ENCODE measurements at regions not wholly inside any gene's neighbourhood (a gene's known extent, or its start where the extent isn't known, plus 50 kb on each side); places are given as distances from the start of the nearest gene placed in this dataset.
A peak's percentile ranks its signal among the peaks of the same experiment; 100 is the strongest.

GRCh38 chr20:22814471-22815205 is 220.5 kb upstream of the SSTR4 start:
- Mint-ChIP-seq H3K27me3 (peaks cover 3 to 22% of the 10 kb centered on the region in 2 donors), H3K27ac (no peak overlapping the region), H3K4me3 (no peak overlapping the region), H3K4me1 (ENCODE audit: low read depth in 2 of 2) (no peaks in the 10 kb centered on the region), H3K36me3 (no peaks in the 10 kb centered on the region), H3K9me3 (no peaks in the 10 kb centered on the region)
- ATAC-seq = peak in 1 of 2 donors; percentile 4
- DNase-seq (ENCODE audit: low spot score) = no peak

- no peaks in the 10 kb centered on the region for H3K9me3 Mint-ChIP-seq
These were observed 219.9 kb upstream of the SSTR4 start for GRCh38 chr20:22815206-22815551.

DNA sequence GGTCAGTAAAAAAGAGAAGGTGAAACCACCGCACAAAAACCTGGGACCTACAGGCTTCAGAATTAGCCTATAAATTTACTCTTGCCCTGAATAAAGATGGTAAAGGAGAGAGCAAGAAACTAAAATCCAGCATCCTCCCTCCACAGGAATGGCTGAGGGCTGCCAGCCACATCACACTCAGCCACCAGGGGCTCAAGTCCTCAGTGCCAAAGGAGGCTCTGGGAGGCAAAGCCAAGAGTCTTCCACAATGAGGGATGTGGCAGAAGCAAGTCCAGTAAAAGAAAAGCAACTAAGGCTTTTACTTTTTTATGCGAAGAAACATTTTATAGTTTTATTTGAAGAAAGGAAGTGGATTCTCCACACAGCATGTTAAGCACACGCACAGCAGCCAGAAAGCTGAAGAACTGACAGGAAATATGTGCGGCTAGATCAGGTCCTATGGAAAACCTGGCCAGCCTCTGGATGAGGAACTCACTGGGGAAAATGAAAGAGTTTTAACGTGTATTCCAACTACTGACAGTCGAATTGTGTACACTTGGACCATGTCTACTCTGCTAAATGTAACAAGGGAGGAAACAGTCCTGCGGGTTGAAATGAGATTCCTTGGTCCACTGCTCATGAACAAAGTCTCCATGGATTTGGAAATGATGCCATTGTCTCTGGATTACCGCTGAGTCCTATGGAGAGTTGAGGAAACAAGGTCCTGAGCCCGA is 219.4 kb upstream of the SSTR4 start:
- Mint-ChIP-seq H3K27ac (no peak overlapping the region), H3K27me3 (peaks cover 3 to 22% of the 10 kb centered on the region in 2 donors), H3K36me3 (no peaks in the 10 kb centered on the region), H3K9me3 (no peaks in the 10 kb centered on the region), H3K4me1 (ENCODE audit: low read depth in 2 of 2) (no peaks in the 10 kb centered on the region), H3K4me3 (no peak overlapping the region)
- no peak for ATAC-seq
- DNase-seq (ENCODE audit: low spot score) = no peak

More at GRCh38 chr20:22815206-22815551, 219.9 kb upstream of the SSTR4 start:
- Mint-ChIP-seq H3K27ac (no peak overlapping the region), H3K4me3 (no peak overlapping the region), H3K27me3 (peaks cover 3 to 22% of the 10 kb centered on the region in 2 donors), H3K4me1 (ENCODE audit: low read depth in 2 of 2) (no peaks in the 10 kb centered on the region), H3K36me3 (no peaks in the 10 kb centered on the region)
- ATAC-seq (no peak), DNase-seq (ENCODE audit: low spot score) (no peak)

GRCh38 chr20:22818636-22819035 is 216.5 kb upstream of the SSTR4 start:
- no peaks in the 10 kb centered on the region for H3K36me3 Mint-ChIP-seq
- ATAC-seq = no peak
- peaks cover 3 to 22% of the 10 kb centered on the region in 2 donors for H3K27me3 Mint-ChIP-seq
- no peaks in the 10 kb centered on the region for H3K9me3 Mint-ChIP-seq
- no peaks in the 10 kb centered on the region for H3K4me1 Mint-ChIP-seq (ENCODE audit: low read depth in 2 of 2)
- DNase-seq (ENCODE audit: low spot score) = no peak
- no peak overlapping the region for H3K4me3 Mint-ChIP-seq
- H3K27ac Mint-ChIP-seq = no peak overlapping the region

- Mint-ChIP-seq H3K27ac (no peak overlapping the region), H3K4me3 (no peak overlapping the region), H3K36me3 (no peaks in the 10 kb centered on the region), H3K4me1 (ENCODE audit: low read depth in 2 of 2) (no peaks in the 10 kb centered on the region), H3K27me3 (peaks cover 3 to 22% of the 10 kb centered on the region in 2 donors), H3K9me3 (no peaks in the 10 kb centered on the region)
- ATAC-seq (no peak), DNase-seq (ENCODE audit: low spot score) (no peak)
These were observed 216.0 kb upstream of the SSTR4 start for GRCh38 chr20:22819112-22819511.

GRCh38 chr20:22819784-22820183 is 215.3 kb upstream of the SSTR4 start:
- H3K27me3 Mint-ChIP-seq = peaks cover 3 to 18% of the 10 kb centered on the region in 2 donors
- no peaks in the 10 kb centered on the region for H3K9me3 Mint-ChIP-seq
- no peak for DNase-seq (ENCODE audit: low spot score)
- H3K4me1 Mint-ChIP-seq (ENCODE audit: low read depth in 2 of 2) = no peaks in the 10 kb centered on the region
- H3K4me3 Mint-ChIP-seq = no peak overlapping the region
- H3K27ac Mint-ChIP-seq = no peak overlapping the region
- no peak for ATAC-seq
- no peaks in the 10 kb centered on the region for H3K36me3 Mint-ChIP-seq

- no peak for ATAC-seq
These were observed 213.9 kb upstream of the SSTR4 start for GRCh38 chr20:22821081-22821727.

DNA sequence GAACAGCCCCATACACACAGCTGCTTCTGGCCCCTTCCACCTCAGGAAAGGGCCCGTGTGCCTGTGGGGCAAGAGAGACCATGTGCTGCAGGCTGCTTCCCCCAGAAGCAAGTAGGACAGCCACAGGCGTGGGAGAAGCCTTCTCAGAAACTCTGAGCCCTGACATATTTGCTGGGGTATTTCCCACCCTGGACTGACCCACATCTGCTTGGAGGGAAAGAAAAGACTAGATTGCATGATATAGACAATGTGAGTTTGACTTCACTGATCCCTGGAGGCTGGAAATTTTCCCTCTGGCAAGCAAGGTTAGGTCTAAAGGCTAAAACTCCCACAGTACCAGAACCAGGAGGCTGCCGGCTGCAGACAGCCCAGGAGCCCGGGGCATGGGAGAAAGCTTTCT is 213.3 kb upstream of the SSTR4 start:
- no peaks in the 10 kb centered on the region for H3K4me1 Mint-ChIP-seq (ENCODE audit: low read depth in 2 of 2)
- H3K4me3 Mint-ChIP-seq = no peak overlapping the region
- ATAC-seq = no peak
- no peaks in the 10 kb centered on the region for H3K36me3 Mint-ChIP-seq
- no peaks in the 10 kb centered on the region for H3K9me3 Mint-ChIP-seq
- no peak overlapping the region for H3K27ac Mint-ChIP-seq
- no peaks in the 10 kb centered on the region for H3K27me3 Mint-ChIP-seq
- no peak for DNase-seq (ENCODE audit: low spot score)

More at GRCh38 chr20:22821081-22821727, 213.9 kb upstream of the SSTR4 start:
- H3K36me3 Mint-ChIP-seq = no peaks in the 10 kb centered on the region
- H3K27ac Mint-ChIP-seq = no peak overlapping the region
- no peaks in the 10 kb centered on the region for H3K4me1 Mint-ChIP-seq (ENCODE audit: low read depth in 2 of 2)
- no peak for DNase-seq (ENCODE audit: low spot score)
- H3K4me3 Mint-ChIP-seq = no peak overlapping the region
- H3K9me3 Mint-ChIP-seq = no peaks in the 10 kb centered on the region
- peaks cover 0 to 4% of the 10 kb centered on the region in 2 donors for H3K27me3 Mint-ChIP-seq

DNA sequence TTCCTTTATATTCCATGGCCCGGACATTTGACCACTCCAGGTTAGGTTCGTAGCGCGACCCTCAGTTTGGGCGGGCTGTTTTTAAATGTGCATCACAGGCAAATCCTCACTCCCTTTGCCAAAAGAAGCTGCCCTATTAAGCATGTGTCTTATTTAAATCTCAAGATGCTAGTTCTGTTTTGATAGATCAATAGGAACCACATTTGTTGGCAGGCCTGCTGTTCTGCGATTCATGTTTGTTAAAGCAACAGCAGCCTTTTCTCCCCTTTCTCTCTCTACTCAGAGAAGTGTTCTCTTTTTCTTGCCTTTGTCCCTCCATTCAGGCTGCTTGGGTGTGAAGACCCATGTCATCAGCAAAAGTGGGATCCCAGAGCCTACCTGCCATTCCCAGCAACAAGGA is 212.0 kb upstream of the SSTR4 start:
- Mint-ChIP-seq H3K27me3 (no peaks in the 10 kb centered on the region), H3K27ac (no peak overlapping the region), H3K9me3 (no peaks in the 10 kb centered on the region), H3K36me3 (no peaks in the 10 kb centered on the region), H3K4me3 (no peak overlapping the region), H3K4me1 (ENCODE audit: low read depth in 2 of 2) (no peaks in the 10 kb centered on the region)
- DNase-seq (ENCODE audit: low spot score) (no peak), ATAC-seq (no peak)

DNA sequence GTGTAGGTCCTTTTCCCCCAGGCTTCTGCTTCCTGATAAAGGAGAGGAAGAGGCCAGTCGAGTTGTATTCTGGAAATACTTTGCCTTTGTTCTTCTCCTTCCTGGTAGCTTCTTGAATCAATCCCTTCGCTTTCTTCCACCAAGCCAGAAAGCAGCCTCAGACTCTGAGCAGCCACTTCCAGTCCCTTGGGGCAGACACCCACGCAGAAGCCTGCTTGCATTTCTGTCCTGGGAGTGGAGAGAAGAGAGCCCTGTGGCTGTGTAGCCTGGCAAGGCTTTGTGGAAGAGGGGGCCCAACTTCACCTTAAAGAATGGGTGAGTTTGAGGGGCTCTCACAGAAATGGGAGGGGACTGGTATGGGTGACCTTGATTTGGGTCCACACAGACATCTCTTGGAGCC is 211.0 kb upstream of the SSTR4 start:
- no peak overlapping the region for H3K27ac Mint-ChIP-seq
- H3K4me3 Mint-ChIP-seq = no peak overlapping the region
- H3K4me1 Mint-ChIP-seq (ENCODE audit: low read depth in 2 of 2) = no peaks in the 10 kb centered on the region
- H3K27me3 Mint-ChIP-seq = no peaks in the 10 kb centered on the region
- H3K9me3 Mint-ChIP-seq = no peaks in the 10 kb centered on the region
- no peak for DNase-seq (ENCODE audit: low spot score)
- ATAC-seq = no peak
- no peaks in the 10 kb centered on the region for H3K36me3 Mint-ChIP-seq

GRCh38 chr20:22825076-22825475 is 210.0 kb upstream of the SSTR4 start:
- ATAC-seq = no peak
- H3K36me3 Mint-ChIP-seq = no peaks in the 10 kb centered on the region
- H3K27me3 Mint-ChIP-seq = no peaks in the 10 kb centered on the region
- no peak for DNase-seq (ENCODE audit: low spot score)
- no peak overlapping the region for H3K4me3 Mint-ChIP-seq
- H3K27ac Mint-ChIP-seq = no peak overlapping the region
- H3K4me1 Mint-ChIP-seq (ENCODE audit: low read depth in 2 of 2) = no peaks in the 10 kb centered on the region
- no peaks in the 10 kb centered on the region for H3K9me3 Mint-ChIP-seq

DNA sequence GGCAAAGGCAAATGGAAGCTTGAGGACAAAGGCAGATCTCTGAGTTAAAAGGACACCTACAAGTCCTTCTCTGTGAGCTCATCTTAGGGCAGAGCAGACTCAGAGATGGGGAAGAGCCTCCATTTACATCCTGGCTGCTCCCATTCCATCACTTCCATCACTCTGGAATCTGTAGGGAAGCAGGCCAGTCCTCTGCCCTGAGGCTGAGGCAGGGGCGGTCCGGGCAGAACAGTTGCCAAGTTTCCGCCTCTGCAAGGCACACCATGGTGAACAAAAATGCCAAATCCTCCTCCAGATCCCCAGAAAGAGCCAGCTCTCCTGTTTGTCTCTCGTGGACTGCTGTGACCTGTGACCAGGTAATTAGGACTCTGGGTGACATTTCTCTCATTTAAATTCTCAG is 209.6 kb upstream of the SSTR4 start:
- no peaks in the 10 kb centered on the region for H3K36me3 Mint-ChIP-seq
- DNase-seq (ENCODE audit: low spot score) (no peak), ATAC-seq (no peak)
- no peaks in the 10 kb centered on the region for H3K9me3 Mint-ChIP-seq
- no peaks in the 10 kb centered on the region for H3K27me3 Mint-ChIP-seq
- H3K27ac Mint-ChIP-seq = no peak overlapping the region
- no peak overlapping the region for H3K4me3 Mint-ChIP-seq
- H3K4me1 Mint-ChIP-seq (ENCODE audit: low read depth in 2 of 2) = no peaks in the 10 kb centered on the region

DNA sequence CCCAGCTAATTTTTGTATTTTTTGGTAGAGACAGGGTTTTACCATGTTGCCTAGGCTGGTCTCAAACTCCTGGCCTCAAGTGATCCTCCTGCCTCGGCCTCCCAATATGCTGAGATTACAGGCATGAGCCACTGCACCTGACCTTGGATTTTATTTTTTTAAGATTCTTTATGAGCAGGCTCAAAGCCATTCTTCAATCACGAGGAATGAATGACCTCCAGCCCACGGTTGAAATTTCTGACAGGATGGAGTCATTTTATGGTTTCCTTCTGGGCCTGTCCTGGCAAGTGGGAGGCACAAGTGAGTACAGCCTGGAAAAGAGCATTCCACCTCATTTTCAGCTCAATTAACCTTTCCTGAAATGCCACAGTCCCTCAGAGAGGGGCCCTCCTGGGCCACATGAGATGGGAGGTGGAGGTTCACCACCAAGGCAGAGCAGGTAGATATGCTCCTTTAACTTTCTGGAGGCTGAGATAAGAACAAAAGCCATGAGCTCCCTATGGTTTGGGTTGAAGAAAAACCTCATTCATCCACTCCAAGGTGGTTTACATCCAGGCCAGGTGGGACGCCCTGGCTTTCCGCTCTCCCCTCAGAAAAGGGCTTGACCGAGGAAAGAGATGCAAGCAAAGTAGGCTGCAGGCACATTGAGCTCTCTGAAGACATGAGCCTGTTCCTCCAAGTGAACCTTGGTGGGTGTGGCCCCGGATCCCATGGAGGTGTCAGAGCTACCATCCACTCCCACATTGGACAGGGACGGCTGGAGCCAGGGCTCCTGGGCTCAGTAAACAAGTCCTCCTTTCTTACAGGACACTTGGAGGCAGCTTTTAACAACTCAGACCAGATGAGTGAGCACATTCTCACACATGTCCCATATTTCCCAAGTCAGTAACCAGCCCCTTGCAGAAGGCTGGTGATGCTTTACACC is 208.5 kb upstream of the SSTR4 start:
- H3K9me3 Mint-ChIP-seq = no peaks in the 10 kb centered on the region
- DNase-seq (ENCODE audit: low spot score) = no peak
- no peaks in the 10 kb centered on the region for H3K36me3 Mint-ChIP-seq
- H3K4me3 Mint-ChIP-seq = no peak overlapping the region
- H3K4me1 Mint-ChIP-seq (ENCODE audit: low read depth in 2 of 2) = no peaks in the 10 kb centered on the region
- no peak overlapping the region for H3K27ac Mint-ChIP-seq
- H3K27me3 Mint-ChIP-seq = no peaks in the 10 kb centered on the region
- ATAC-seq = peak in 1 of 2 donors; percentile 24

Measured in natural killer cell treated with Interleukin-12 subunit alpha and Interleukin-12 subunit beta and Interleukin-15 and Interleukin-18, amount 100 ng/mL, for 72 hours (primary cell).